Ectodermal cell (in vitro differentiated cells): ENCODE measurements at regions not wholly inside any gene's neighbourhood (a gene's known extent, or its start where the extent isn't known, plus 50 kb on each side); places are given as distances from the start of the nearest gene placed in this dataset.

Experiments
- H3K27ac ChIP-seq: 2 replicates; pipeline ENCODE4 v1.7.0; 2013; ENCODE audit warnings: mild to moderate bottlenecking, low read depth, low read length; ENCODE audit not compliant: insufficient read depth, poor library complexity, severe bottlenecking
- H3K27me3 ChIP-seq: 2 replicates; pipeline ENCODE4 v1.7.0; 2013; ENCODE audit warnings: mild to moderate bottlenecking, low read length; ENCODE audit not compliant: insufficient read depth, control insufficient read depth, poor library complexity, severe bottlenecking
- H3K36me3 ChIP-seq: one replicate; pipeline ENCODE4 v1.7.0; 2013; ENCODE audit warnings: low read length; ENCODE audit not compliant: control insufficient read depth, insufficient read depth
- H3K4me1 ChIP-seq: one replicate; pipeline ENCODE4 v1.7.0; 2013; ENCODE audit warnings: low read length; ENCODE audit not compliant: control insufficient read depth, insufficient read depth
- H3K4me3 ChIP-seq: 2 replicates; pipeline ENCODE4 v1.7.0; 2013; ENCODE audit warnings: low read depth, low read length, control low read depth; ENCODE audit not compliant: insufficient read depth
- H3K9me3 ChIP-seq: 2 replicates; pipeline ENCODE4 v1.7.0; 2013; ENCODE audit warnings: mild to moderate bottlenecking, low read length, moderate library complexity; ENCODE audit not compliant: control insufficient read depth
- WGBS, 2 experiments: methylation state at CpG; one replicate each; pipeline ENCODE4 v1.1.7; 2013; ENCODE audit warnings: missing lambda C conversion rate in 2 of 2; 5-methylcytosine and 5-hydroxymethylcytosine counted together

- 43 to 57% methylated on average over 1 of the region's 3 CpGs for WGBS, 2 experiments
- Histone ChIP-seq H3K9me3 (no peaks in the 10 kb centered on the region), H3K27ac (no peak overlapping the region), H3K4me1 (no peaks in the 10 kb centered on the region), H3K36me3 (no peaks in the 10 kb centered on the region), H3K4me3 (no peak overlapping the region), H3K27me3 (no peaks in the 10 kb centered on the region)
These were observed 904.4 kb downstream of the GALC start for GRCh38 chr14:87088588-87088987.

- Histone ChIP-seq H3K36me3 (no peaks in the 10 kb centered on the region), H3K27me3 (no peaks in the 10 kb centered on the region), H3K27ac (no peak overlapping the region), H3K4me3 (no peak overlapping the region), H3K4me1 (no peaks in the 10 kb centered on the region), H3K9me3 (no peaks in the 10 kb centered on the region)
- 87 to 91% methylated on average over 1 of the region's 1 CpG for WGBS, 2 experiments
These were observed 905.1 kb downstream of the GALC start for GRCh38 chr14:87087881-87088280.

GRCh38 chr14:87084908-87085307, 908.1 kb downstream of the GALC start:
- 90 to 95% methylated on average over 1 of the region's 1 CpG for WGBS, 2 experiments
- Histone ChIP-seq H3K4me3 (no peak overlapping the region), H3K4me1 (no peaks in the 10 kb centered on the region)

GRCh38 chr14:87082917-87083316, 910.1 kb downstream of the GALC start:
- Histone ChIP-seq H3K4me1 (no peaks in the 10 kb centered on the region), H3K4me3 (no peak overlapping the region), H3K36me3 (no peaks in the 10 kb centered on the region), H3K9me3 (no peaks in the 10 kb centered on the region), H3K27me3 (no peaks in the 10 kb centered on the region), H3K27ac (no peak overlapping the region)

More at GRCh38 chr14:87084908-87085307, 908.1 kb downstream of the GALC start:
- Histone ChIP-seq H3K36me3 (no peaks in the 10 kb centered on the region), H3K9me3 (no peaks in the 10 kb centered on the region), H3K27me3 (no peaks in the 10 kb centered on the region), H3K27ac (no peak overlapping the region)

- WGBS, 2 experiments: 89 to 91% methylated on average over 6 of the region's 6 CpGs
- H3K4me1 ChIP-seq: no peaks in the 10 kb centered on the region
- no peak overlapping the region for H3K27ac ChIP-seq
- no peaks in the 10 kb centered on the region for H3K36me3 ChIP-seq
- H3K9me3 ChIP-seq: no peaks in the 10 kb centered on the region
- H3K4me3 ChIP-seq: no peak overlapping the region
- no peaks in the 10 kb centered on the region for H3K27me3 ChIP-seq
These were observed 912.0 kb downstream of the GALC start for GRCh38 chr14:87081004-87081403.

GRCh38 chr14:87080146-87080545, 912.8 kb downstream of the GALC start:
- H3K27ac ChIP-seq: no peak overlapping the region
- H3K27me3 ChIP-seq: no peaks in the 10 kb centered on the region
- no peak overlapping the region for H3K4me3 ChIP-seq
- no peaks in the 10 kb centered on the region for H3K36me3 ChIP-seq
- H3K9me3 ChIP-seq: no peaks in the 10 kb centered on the region
- H3K4me1 ChIP-seq: no peaks in the 10 kb centered on the region
- 94 to 96% methylated on average over 7 of the region's 7 CpGs for WGBS, 2 experiments

GRCh38 chr14:87079416-87079815, 913.6 kb downstream of the GALC start:
- 92 to 94% methylated on average over 6 of the region's 6 CpGs for WGBS, 2 experiments
- no peaks in the 10 kb centered on the region for H3K27me3 ChIP-seq
- no peak overlapping the region for H3K27ac ChIP-seq
- H3K4me3 ChIP-seq: no peak overlapping the region
- H3K4me1 ChIP-seq: no peaks in the 10 kb centered on the region
- H3K36me3 ChIP-seq: no peaks in the 10 kb centered on the region
- H3K9me3 ChIP-seq: no peaks in the 10 kb centered on the region

- no peak overlapping the region for H3K4me3 ChIP-seq
- H3K27me3 ChIP-seq: no peaks in the 10 kb centered on the region
- H3K36me3 ChIP-seq: no peaks in the 10 kb centered on the region
- no peaks in the 10 kb centered on the region for H3K4me1 ChIP-seq
- H3K9me3 ChIP-seq: no peaks in the 10 kb centered on the region
- H3K27ac ChIP-seq: no peak overlapping the region
These were observed 916.1 kb downstream of the GALC start for GRCh38 chr14:87076922-87077321.

- no peaks in the 10 kb centered on the region for H3K4me1 ChIP-seq
- H3K4me3 ChIP-seq: no peak overlapping the region
- H3K36me3 ChIP-seq: no peaks in the 10 kb centered on the region
- 85 to 88% methylated on average over 2 of the region's 2 CpGs for WGBS, 2 experiments
- H3K27ac ChIP-seq: no peak overlapping the region
- H3K9me3 ChIP-seq: no peaks in the 10 kb centered on the region
- no peaks in the 10 kb centered on the region for H3K27me3 ChIP-seq
These were observed 916.8 kb downstream of the GALC start for GRCh38 chr14:87076146-87076545.

GRCh38 chr14:87073880-87074570, 919.0 kb downstream of the GALC start:
- no peaks in the 10 kb centered on the region for H3K4me1 ChIP-seq
- no peaks in the 10 kb centered on the region for H3K36me3 ChIP-seq
- no peaks in the 10 kb centered on the region for H3K9me3 ChIP-seq
- H3K4me3 ChIP-seq: no peak overlapping the region
- 93% methylated on average over 5 of the region's 5 CpGs for WGBS, 2 experiments
- H3K27ac ChIP-seq: no peak overlapping the region
- H3K27me3 ChIP-seq: no peaks in the 10 kb centered on the region

GRCh38 chr14:87067591-87067990, 925.4 kb downstream of the GALC start:
- H3K36me3 ChIP-seq: no peaks in the 10 kb centered on the region
- H3K9me3 ChIP-seq: no peaks in the 10 kb centered on the region
- no peak overlapping the region for H3K4me3 ChIP-seq
- no peaks in the 10 kb centered on the region for H3K27me3 ChIP-seq
- H3K4me1 ChIP-seq: no peaks in the 10 kb centered on the region
- no peak overlapping the region for H3K27ac ChIP-seq
- WGBS, 2 experiments: 94 to 96% methylated on average over 11 of the region's 11 CpGs
